ENCODE measurements at regions not wholly inside any gene's neighbourhood (a gene's known extent, or its start where the extent isn't known, plus 50 kb on each side); places are given as distances from the start of the nearest gene placed in this dataset.

- peaks cover 4 to 6% of the 10 kb centered on the region in 2 experiments; a peak in 2 of 4 replicates for H3K4me1 Mint-ChIP-seq
- no peak overlapping the region for H3K4ac ChIP-seq (ENCODE audit: low read depth, low read length)
Observed at GRCh38 chr18:51953521-51953920, 386.5 kb upstream of the DCC start.

More at GRCh38 chr18:51953521-51953920, 386.5 kb upstream of the DCC start:
- H2AK5ac ChIP-seq (ENCODE audit: insufficient read length, low read length): no peak overlapping the region
- Mint-ChIP-seq H3K4me3 (no peak overlapping the region), H3K36me3 (ENCODE audit: insufficient read depth in 1 of 3, low read depth in 3 of 3) (no peaks in the 10 kb centered on the region), H3K9me3 (peaks cover 0 to 3% of the 10 kb centered on the region in 2 experiments; a peak in 3 of 5 replicates), H3K27me3 (ENCODE audit: low read depth) (no peaks in the 10 kb centered on the region), H3K27ac (no peak overlapping the region)
- no peaks in the 10 kb centered on the region for H3K4me1 ChIP-seq (ENCODE audit: insufficient read depth, low read length)
- H4K20me1 ChIP-seq (ENCODE audit: control insufficient read depth, insufficient read depth, insufficient read length): no peaks in the 10 kb centered on the region
- H2BK5ac ChIP-seq (ENCODE audit: insufficient read length, low read length): no peak overlapping the region
- no peak overlapping the region for H3K18ac ChIP-seq (ENCODE audit: insufficient read length, low read depth, low read length)
- H2AFZ ChIP-seq (ENCODE audit: low read length): no peak overlapping the region
- H3K14ac ChIP-seq (ENCODE audit: insufficient read depth, low read length): no peak overlapping the region
- H3K23me2 ChIP-seq (ENCODE audit: insufficient read length, low read depth, low read length, poor library complexity, severe bottlenecking): no peaks in the 10 kb centered on the region
- DNase-seq: no peak
- H3K79me1 ChIP-seq (ENCODE audit: insufficient read depth, low read depth, low read length, poor library complexity, severe bottlenecking): no peaks in the 10 kb centered on the region
- TF ChIP-seq CTCF (conservative IDR thresholded peaks at IDR 0.05): no peak
- no peak overlapping the region for H3K56ac ChIP-seq (ENCODE audit: insufficient read length, low read depth, low read length)
- no peak overlapping the region for H4K91ac ChIP-seq (ENCODE audit: insufficient read length, low read depth, low read length)
- H4K5ac ChIP-seq (ENCODE audit: insufficient read length, low read depth, low read length): no peak overlapping the region
- H2BK20ac ChIP-seq (ENCODE audit: low read depth, low read length, poor library complexity, severe bottlenecking): no peak overlapping the region
- H3K27ac ChIP-seq (ENCODE audit: insufficient read length, low read depth, low read length): no peak overlapping the region
- H3K23ac ChIP-seq (ENCODE audit: insufficient read length, low read depth, low read length): no peak overlapping the region
- no peak overlapping the region for H3T11ph ChIP-seq (ENCODE audit: low read length)
- H3K27me3 ChIP-seq (ENCODE audit: insufficient read depth, low read length): no peaks in the 10 kb centered on the region
- no peak overlapping the region for H2BK15ac ChIP-seq (ENCODE audit: low read depth, low read length)
- no peak overlapping the region for H3K4me2 ChIP-seq (ENCODE audit: insufficient read depth, insufficient read length, low read length)
- H3K9ac ChIP-seq (ENCODE audit: extremely low read depth, insufficient read length, low read length): no peak overlapping the region
- H3K79me2 ChIP-seq (ENCODE audit: insufficient read depth, low read length): no peaks in the 10 kb centered on the region
- H4K8ac ChIP-seq (replicated peaks; ENCODE audit: insufficient read length, low read depth, low read length): no peak overlapping the region
- H2BK12ac ChIP-seq (ENCODE audit: insufficient read length, low read depth, low read length): no peak overlapping the region
- no peak overlapping the region for H2BK120ac ChIP-seq (ENCODE audit: low read depth, low read length, poor library complexity, severe bottlenecking)
- no CpG with 5 or more reads among the region's 3 CpGs for WGBS (ENCODE audit: extremely low coverage, insufficient read length, low lambda C conversion rate)
- no peaks in the 10 kb centered on the region for H3K9me3 ChIP-seq (ENCODE audit: control insufficient read depth, low read depth, low read length)
